CD4-positive, alpha-beta T cell (primary cell): ENCODE measurements at regions not wholly inside any gene's neighbourhood (a gene's known extent, or its start where the extent isn't known, plus 50 kb on each side); places are given as distances from the start of the nearest gene placed in this dataset.
"Not testable (repeated sequence)": the region's sequence is repeated elsewhere in the genome, so short reads cannot be mapped to it uniquely, and the experiment has no call there.

Experiments used
- ATAC-seq: fragments of 200-7000 bp; cut with Tn5 transposase; one replicate; pipeline ENCODE4 v1.10.0; 2022; ENCODE audit warnings: mild to moderate bottlenecking; ENCODE audit not compliant: poor library complexity
- CTCF ChIA-PET: fragments of 350-600 bp; sonication (Branson Sonifier 250); formaldehyde crosslinking; loops from one replicate; lab custom pipeline; 2021; ENCODE audit warnings: antibody characterized with exemption, inconsistent platforms; lab: Charles Lee
- POLR2A ChIA-PET: fragments of 350-600 bp; sonication (Branson Sonifier 250); formaldehyde crosslinking; loops from one replicate; lab custom pipeline; 2021; ENCODE audit warnings: antibody characterized with exemption, inconsistent platforms; lab: Charles Lee
- DNase-seq, 14 experiments: peaks; one replicate each; pipeline ENCODE4 v3.0.0-alpha.2; 2013 to 2020; ENCODE audit warnings: mixed read lengths in 2 of 14
- H3K27ac ChIP-seq, 2 donors: one replicate each; pipeline versions ENCODE4 v1.5.1 to v1.7.0; 2013; ENCODE audit warnings: low read length in 2 of 2, low read depth in 1 of 2, mild to moderate bottlenecking in 1 of 2
- H3K27me3 ChIP-seq, 2 experiments: 1 replicate in 1 of 2; 2 replicates in 1 of 2; pipeline versions ENCODE4 v1.6.1 to v1.7.0; 2013; ENCODE audit warnings: low read length in 2 of 2, control low read depth in 1 of 2, mild to moderate bottlenecking in 1 of 2, moderate library complexity in 1 of 2; ENCODE audit not compliant: insufficient read depth in 2 of 2, control insufficient read depth in 1 of 2
- H3K36me3 ChIP-seq: one replicate; pipeline ENCODE4 v1.6.1; 2013; ENCODE audit warnings: low read length, control low read depth; ENCODE audit not compliant: insufficient read depth
- H3K4me1 ChIP-seq: one replicate; pipeline ENCODE4 v1.6.1; 2013; ENCODE audit warnings: low read length, control low read depth; ENCODE audit not compliant: insufficient read depth
- H3K4me3 ChIP-seq: one replicate; pipeline ENCODE4 v1.5.1; 2013; ENCODE audit warnings: mild to moderate bottlenecking, low read length, moderate library complexity
- H3K9me3 ChIP-seq, 2 experiments: 1 replicate in 1 of 2; 2 replicates in 1 of 2; pipeline versions ENCODE4 v1.6.1 to v1.7.0; 2013; ENCODE audit warnings: low read length in 2 of 2, mild to moderate bottlenecking in 2 of 2, control low read depth in 1 of 2, moderate library complexity in 1 of 2; ENCODE audit not compliant: control insufficient read depth in 1 of 2, insufficient read depth in 1 of 2
- H3K27ac Mint-ChIP-seq: one replicate; pipeline ENCODE4 v1.8.0; 2020; ENCODE audit warnings: mixed read lengths
- H3K27me3 Mint-ChIP-seq: one replicate; pipeline ENCODE4 v1.8.0; 2021; ENCODE audit warnings: mixed read lengths
- H3K36me3 Mint-ChIP-seq: one replicate; pipeline ENCODE4 v1.8.0; 2021; ENCODE audit warnings: low read depth, mixed read lengths
- H3K4me1 Mint-ChIP-seq: one replicate; pipeline ENCODE4 v1.8.0; 2021; ENCODE audit warnings: low read depth, mixed read lengths
- H3K4me3 Mint-ChIP-seq: one replicate; pipeline ENCODE4 v1.8.0; 2020; ENCODE audit warnings: mild to moderate bottlenecking, mixed read lengths
- H3K9me3 Mint-ChIP-seq: one replicate; pipeline ENCODE4 v1.8.0; 2020; ENCODE audit warnings: mixed read lengths
- CTCF ChIP-seq: fragments of 200-600 bp; IDR thresholded peaks from one replicate; pipeline ENCODE4 v1.8.0; 2022; ENCODE audit warnings: antibody characterized with exemption, mild to moderate bottlenecking
- intact Hi-C, 2 experiments: fragments of 100-400 bp; cut with DNase I in 1 of 2; cut with micrococcal nuclease in 1 of 2; formaldehyde crosslinking; loops; one replicate each; pipeline versions ENCODE4 v1.15.1 to v1.9.0; 2023 to 2025; cut with DNase I, micrococcal nuclease

- H3K9me3 Mint-ChIP-seq: no peaks in the 10 kb centered on the region
- no peaks in the 10 kb centered on the region for H3K36me3 Mint-ChIP-seq
- Histone ChIP-seq H3K9me3 (no peaks in the 10 kb centered on the region), H3K27ac (no peak overlapping the region), H3K4me3 (no peak overlapping the region), H3K27me3 (no peaks in the 10 kb centered on the region), H3K36me3 (no peaks in the 10 kb centered on the region), H3K4me1 (no peaks in the 10 kb centered on the region)
- POLR2A ChIA-PET: no interaction called here
- TF ChIP-seq CTCF: peak; percentile 11
- CTCF ChIA-PET: no interaction called here
- intact Hi-C loops: no loop called here
- DNase-seq (peak in 5 of 14 experiments; percentile 2 to 33 (median 21)), ATAC-seq (no peak)
- no peaks in the 10 kb centered on the region for H3K27me3 Mint-ChIP-seq
- no peak overlapping the region for H3K27ac Mint-ChIP-seq
- peaks cover 9% of the 10 kb centered on the region for H3K4me1 Mint-ChIP-seq
- no peak overlapping the region for H3K4me3 Mint-ChIP-seq
Observed at GRCh38 chr2:104976603-104977120, 61.2 kb upstream of the MRPS9 start.

GRCh38 chr2:104977958-104978357 is 59.9 kb upstream of the MRPS9 start:
- DNase-seq: no peak
- no peak for ATAC-seq
- Mint-ChIP-seq H3K9me3 (no peaks in the 10 kb centered on the region), H3K27ac (no peak overlapping the region), H3K4me3 (no peak overlapping the region), H3K4me1 (peaks cover 9% of the 10 kb centered on the region), H3K36me3 (no peaks in the 10 kb centered on the region), H3K27me3 (no peaks in the 10 kb centered on the region)
- Histone ChIP-seq H3K36me3 (no peaks in the 10 kb centered on the region), H3K4me1 (no peaks in the 10 kb centered on the region), H3K4me3 (no peak overlapping the region), H3K27ac (no peak overlapping the region), H3K9me3 (no peaks in the 10 kb centered on the region), H3K27me3 (peaks cover 0 to 2% of the 10 kb centered on the region in 2 experiments)
- CTCF ChIA-PET: no interaction called here
- TF ChIP-seq CTCF: no peak
- POLR2A ChIA-PET: no interaction called here
- intact Hi-C loops: no loop called here

- H3K4me1 ChIP-seq, ATAC-seq, H3K27ac ChIP-seq, H3K9me3 ChIP-seq, H3K36me3 Mint-ChIP-seq, H3K4me3 Mint-ChIP-seq, CTCF ChIA-PET, POLR2A ChIA-PET, H3K27ac Mint-ChIP-seq, H3K27me3 Mint-ChIP-seq, H3K27me3 ChIP-seq, DNase-seq, H3K4me3 ChIP-seq, intact Hi-C loops, H3K9me3 Mint-ChIP-seq, H3K4me1 Mint-ChIP-seq, H3K36me3 ChIP-seq: not testable (repeated sequence)
Observed at GRCh38 chr2:104979786-104980185, 58.1 kb upstream of the MRPS9 start.

- H3K9me3 Mint-ChIP-seq: peaks cover 3% of the 10 kb centered on the region
- ChIA-PET CTCF (no interaction called here), POLR2A (no interaction called here)
- H3K4me1 Mint-ChIP-seq: no peaks in the 10 kb centered on the region
- no peak overlapping the region for H3K27ac Mint-ChIP-seq
- Histone ChIP-seq H3K4me1 (no peaks in the 10 kb centered on the region), H3K27me3 (peaks cover 0 to 2% of the 10 kb centered on the region in 2 experiments), H3K27ac (no peak overlapping the region), H3K36me3 (no peaks in the 10 kb centered on the region), H3K4me3 (no peak overlapping the region), H3K9me3 (peaks cover 0 to 4% of the 10 kb centered on the region in 2 experiments)
- ATAC-seq (no peak), DNase-seq (no peak)
- H3K4me3 Mint-ChIP-seq: no peak overlapping the region
- intact Hi-C loops: no loop called here
- no peak for TF ChIP-seq CTCF
- peaks cover 10% of the 10 kb centered on the region for H3K27me3 Mint-ChIP-seq
- no peaks in the 10 kb centered on the region for H3K36me3 Mint-ChIP-seq
Observed at GRCh38 chr2:104982111-104982510, 55.8 kb upstream of the MRPS9 start.
